ENCODE measurements at regions not wholly inside any gene's neighbourhood (a gene's known extent, or its start where the extent isn't known, plus 50 kb on each side); places are given as distances from the start of the nearest gene placed in this dataset.

DNA sequence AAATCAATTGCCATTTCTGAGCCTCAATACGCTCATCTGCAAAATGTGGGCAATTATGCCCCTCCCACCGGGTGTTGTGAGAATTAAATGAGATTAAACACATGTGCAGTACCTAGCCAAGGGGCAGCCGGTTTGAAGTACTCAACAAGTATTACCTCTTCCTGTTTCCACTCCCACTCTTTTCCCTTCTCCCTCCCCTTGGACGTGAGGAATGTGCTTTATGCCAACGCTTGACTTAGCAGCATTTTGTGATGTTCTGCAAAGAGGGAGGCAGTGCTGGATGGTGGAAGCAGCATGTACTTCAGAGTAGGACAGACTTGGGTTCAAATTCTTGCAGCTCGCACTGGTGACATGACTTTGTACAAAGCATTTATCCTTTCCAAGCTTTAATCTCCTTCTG, 306.0 kb downstream of the BUD13 start:
- DNase-seq: no peak

DNA sequence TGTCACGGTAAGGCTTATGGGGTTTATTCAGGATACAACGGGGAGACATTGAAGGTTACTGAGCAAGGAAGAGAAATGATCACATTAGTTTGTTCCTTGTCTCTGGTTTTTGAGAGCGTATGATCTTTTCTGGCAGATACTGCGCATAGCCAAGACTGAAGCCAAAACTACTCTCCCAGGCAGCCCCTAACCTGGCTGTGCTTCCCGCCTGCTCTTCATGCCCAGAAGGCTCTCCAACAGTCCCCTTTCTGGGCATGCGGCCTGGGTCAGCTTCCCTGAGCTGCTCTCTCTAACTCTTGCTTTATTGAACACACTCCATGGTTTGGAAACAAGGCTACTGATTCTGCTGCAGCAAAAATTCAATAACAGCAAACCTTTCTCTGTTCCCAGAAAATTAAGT, 306.6 kb downstream of the BUD13 start:
- no peak for DNase-seq

DNA sequence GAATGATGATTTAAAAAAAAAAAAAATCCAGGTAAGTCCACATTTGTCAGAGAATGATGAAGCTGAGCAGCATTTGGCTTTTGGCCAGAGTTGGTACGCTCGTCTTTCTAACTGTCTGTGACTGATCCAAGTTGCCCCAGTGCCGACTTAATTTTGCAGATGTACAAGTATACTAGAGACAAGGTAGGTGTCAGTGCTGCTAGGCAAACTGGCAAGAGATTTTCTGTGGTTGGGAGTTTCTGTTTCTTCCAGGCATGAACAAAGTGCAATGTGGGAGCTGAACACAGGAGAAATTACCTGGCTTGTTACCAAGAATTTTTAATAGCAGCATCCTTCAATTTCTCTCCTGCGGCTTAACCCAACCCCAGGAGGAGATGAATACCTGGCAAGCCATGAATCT, 307.7 kb downstream of the BUD13 start:
- no peak for DNase-seq

DNA sequence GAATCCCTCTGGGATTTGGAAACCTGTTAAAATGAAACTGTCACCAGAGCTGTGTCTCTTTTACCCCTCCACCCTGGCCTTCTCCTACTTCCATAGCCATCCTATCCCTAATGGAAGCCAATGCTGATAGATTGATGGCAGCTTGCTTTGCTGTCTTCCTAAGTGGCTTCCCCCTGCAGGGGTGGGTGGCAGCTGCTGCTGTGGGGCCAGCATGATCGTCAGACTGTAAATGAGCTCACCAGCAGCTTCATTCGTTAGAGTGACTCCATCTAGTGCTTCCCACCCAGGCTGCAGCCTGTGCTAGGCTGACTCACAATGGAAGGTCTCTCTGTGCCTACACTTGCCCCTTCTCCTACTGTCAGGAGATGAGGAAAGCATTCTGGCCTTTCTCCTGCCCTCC, 311.0 kb downstream of the BUD13 start:
- DNase-seq: no peak

DNA sequence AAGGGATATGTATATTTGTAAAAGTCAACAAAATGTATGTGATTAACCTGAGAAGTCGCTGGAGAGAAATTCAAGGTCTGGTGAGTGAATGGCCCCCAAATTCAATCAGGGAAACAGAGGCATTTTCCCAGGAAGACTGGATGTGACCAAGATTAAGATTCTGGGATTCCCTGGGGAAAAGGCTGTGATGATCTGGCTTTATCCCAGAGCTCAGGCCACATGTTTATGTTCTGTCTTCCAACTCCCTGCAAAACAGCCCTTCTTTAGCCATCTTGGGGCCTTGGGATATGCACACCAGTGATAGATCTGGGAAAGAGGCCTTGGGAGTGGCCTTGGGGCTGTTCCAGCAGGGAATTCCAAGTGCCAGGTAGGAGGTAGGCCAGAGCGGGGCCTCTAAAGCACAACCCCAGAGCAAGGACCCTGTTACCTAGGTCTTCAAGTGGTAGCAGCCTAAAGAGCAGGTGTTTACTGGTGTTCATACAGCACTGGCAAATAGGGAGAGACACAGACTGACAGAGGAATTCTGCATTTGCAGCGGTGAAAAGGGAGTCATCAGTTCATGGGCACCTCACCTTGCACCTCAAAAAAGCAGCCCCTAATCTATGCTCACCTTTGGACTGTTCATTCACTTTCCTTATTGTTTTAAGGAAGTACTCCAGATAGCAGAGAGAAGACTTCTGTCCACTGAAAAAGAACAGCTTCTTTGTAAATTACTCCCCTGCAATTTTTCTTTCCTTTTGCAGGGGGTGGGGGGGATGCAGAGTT, 312.4 kb downstream of the BUD13 start:
- DNase-seq: no peak

DNA sequence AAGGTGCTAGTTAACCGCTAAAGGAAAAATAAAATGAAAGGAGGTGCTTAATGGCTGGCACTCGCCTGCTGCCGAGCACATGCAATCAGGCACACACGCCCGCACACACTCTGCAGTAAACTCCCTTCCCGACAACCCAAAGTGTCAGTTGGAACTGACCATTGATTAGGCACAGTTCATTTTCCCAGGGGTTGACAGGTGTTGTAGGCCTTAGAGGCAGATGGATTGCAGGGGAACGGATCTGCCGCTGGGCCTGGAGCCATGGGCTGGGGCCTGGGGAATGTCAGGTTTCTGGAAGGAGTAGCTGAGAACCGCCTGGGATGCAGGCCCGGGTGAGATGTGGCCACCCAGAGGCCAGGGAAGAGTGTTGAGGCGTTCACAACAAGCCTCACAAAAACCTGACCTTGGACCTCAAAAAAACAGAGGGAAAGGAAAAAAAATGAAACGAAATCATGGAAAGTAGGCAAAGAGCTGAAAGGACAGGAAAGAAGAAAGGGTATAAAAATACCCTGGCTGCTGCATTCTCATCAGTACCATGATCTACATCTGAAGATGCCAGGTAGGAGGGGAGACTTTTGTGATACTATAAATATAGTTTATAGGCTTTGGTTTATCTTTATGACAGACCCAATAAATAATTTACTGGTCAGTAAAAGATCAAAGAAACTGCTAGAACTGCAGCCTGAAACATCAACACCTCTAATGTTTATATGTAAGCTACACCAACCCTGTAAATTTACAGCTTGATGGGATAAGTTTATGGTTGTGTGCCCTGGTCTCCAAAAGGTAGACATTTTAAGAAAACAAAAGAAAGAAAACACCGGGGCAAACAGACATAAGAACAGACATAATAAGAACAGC, 313.4 kb downstream of the BUD13 start:
- no peak for DNase-seq

DNA sequence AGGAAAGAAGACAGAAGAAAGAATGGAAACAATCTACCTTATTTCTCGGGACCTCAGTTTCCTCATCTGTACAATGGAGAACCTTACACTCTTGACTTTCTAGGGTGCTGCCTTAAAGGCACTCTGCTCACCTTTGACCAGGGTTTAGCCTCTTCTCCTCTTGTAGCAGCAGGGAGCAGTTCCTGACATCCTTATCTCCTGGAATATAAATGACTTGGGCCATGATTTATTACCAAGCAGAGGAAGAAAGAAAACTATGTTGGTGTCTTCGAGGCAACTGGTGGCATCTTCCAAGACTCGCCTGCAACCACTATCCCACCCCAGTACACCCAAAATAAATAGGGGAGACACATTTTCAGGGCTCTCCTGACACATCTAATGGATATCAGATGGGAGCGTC, 314.2 kb downstream of the BUD13 start:
- no peak for DNase-seq

DNA sequence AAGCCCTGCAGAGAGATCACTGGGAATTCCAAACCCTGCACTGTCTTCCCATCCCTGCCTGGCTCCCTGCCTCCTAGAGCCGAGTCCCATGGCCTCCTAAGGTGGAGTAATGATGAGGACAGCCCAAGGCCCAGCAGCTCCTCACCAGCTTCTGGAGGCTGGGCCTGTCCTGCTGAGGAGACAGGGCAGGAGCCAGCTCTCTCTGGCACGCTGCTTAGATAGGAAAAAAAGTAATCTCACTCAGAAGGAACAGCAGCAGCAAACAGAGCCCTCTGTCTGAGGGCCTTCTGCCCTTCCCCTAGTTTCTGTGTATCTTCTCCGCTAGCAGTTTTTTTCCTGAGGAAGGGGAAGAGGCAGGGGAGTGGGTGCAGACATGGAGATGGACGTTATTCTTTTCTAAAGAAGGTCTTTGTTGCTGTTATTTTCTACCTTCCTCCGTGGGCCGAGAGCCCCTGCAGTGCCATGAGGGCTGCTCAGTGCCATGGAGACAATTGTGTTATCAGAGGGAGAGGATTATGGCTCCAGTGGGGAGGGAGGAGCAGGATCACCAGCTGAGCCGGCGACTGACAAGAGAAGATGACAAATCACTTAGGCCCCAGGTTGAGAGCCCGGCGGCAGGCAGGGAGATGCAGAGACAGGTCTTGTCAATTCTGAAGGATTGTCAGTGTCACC, 315.3 kb downstream of the BUD13 start:
- no peak for DNase-seq

DNA sequence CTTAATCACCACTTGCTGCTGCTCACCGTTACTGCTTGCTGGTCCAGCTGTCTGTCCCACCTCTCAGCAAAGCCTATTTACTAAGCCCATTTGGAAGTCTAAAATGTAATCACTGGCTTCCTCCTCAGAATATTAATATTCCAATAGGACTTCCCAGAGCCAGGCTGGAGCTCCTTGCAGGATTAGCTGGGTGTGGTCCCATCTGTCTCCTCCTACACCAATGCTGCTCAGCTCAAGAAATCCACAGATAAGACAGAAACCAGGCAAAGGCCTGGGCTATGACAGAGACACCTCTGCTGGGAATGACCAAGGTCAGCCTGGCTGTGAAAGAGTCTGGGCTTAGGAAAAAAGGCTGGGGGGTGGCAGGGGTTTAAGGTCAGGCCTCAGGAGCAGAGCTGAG, 317.8 kb downstream of the BUD13 start:
- DNase-seq: no peak

DNA sequence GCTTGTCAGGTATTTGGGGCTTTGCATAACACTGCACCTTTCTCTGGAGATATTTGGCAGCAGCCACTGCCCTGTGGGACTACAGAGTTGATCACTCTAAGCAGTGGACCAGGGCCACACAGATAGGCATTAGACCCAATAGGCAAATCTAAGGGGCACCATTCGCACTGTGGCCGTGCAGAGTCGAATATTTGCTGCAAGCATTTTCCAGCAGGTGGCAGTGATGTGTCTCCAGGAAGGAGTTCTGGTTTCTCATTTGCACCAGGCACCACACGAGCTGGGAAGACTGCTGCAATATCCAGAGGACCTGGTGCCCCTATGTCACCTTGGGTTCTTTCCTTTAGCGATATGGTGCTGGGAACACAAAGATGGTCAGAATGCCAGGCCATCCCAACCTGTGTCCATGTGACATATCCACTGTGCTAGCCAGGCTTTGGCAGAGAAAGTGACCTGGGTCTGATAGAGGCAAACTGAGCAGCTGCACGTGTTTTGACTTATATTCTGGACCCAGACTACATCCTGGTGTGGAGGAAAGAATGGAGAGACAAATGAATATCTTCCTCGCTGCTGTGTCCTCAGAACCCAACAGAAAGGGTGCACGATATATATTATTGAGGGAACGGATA, 318.7 kb downstream of the BUD13 start:
- DNase-seq: peak; percentile 58

DNA sequence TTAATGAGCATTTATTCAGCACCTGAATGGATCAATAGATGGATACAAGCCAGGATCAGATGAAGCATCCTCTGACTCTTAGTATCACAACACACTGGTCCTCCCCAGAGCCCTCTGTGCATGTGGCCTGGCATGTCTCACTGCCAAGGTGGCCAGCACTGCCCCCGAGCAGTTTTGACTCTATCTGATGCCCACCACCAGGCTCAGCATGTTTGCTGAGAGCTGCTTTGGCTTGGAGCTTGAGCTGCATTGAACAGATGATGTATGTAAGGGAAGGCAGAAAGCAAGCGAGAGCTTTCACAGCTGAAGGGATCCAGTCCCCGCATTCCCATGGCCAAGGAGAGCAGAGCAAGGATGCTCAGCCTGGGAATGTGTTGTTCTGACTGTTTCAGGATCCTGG, 320.3 kb downstream of the BUD13 start:
- no peak for DNase-seq

DNA sequence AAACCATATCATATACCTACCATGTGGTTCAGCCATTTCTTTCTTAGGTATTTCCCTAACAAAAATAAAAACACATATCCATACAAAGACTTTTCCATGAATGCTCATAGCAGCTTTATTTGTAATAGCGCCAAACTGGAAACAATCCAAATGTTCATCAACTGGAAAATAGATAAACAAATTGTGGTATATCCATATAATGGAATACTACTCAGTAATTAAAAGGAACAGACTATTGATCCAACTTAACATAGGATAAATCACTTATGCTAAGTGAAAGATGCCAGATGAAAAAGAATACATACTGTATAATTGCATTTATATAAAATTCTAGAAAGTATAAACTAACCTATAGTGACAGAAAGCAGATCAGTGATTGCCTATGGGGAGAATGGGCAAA, 323.3 kb downstream of the BUD13 start:
- DNase-seq: no peak

DNA sequence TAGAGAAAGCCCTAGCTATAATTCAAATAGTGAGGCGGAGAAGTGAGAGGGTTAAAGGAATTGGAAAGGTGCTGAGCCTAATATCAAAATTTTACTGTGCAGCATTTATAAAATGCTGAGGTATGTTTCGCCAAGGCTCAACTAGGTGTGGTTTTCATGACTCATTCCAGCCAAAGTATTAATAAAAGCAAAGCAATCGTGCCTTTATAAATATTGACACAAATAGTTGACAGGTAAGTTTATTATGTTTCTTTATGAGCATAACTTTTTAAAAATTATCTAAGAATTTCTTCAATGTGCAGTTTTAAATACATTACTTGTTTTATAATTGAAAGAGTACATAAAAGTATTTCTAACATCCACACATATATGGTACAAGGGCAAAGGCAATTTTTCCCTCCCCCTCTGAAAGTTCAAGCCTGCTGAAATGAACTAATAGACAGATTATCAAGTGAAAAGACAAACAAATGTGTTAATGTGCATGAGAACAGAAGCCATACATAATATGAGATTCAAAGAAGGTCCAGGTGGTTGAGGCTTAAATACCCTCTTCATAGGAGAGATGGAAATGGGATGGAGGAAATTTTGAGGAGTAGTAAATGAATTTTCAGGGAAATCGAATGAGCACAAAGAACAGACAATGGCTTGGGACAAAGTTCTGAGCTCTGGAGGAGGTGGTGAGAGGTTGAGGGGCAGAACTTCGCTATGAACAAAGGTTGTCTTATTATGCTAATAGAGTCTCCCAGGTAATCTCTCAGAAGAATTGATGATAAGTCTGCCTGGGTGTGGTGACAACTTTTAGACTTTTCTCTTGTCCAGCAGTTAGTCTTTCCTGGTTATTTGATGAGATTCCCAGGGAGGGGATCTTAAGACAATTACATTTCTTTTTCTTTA, 326.5 kb downstream of the BUD13 start:
- DNase-seq: no peak

DNA sequence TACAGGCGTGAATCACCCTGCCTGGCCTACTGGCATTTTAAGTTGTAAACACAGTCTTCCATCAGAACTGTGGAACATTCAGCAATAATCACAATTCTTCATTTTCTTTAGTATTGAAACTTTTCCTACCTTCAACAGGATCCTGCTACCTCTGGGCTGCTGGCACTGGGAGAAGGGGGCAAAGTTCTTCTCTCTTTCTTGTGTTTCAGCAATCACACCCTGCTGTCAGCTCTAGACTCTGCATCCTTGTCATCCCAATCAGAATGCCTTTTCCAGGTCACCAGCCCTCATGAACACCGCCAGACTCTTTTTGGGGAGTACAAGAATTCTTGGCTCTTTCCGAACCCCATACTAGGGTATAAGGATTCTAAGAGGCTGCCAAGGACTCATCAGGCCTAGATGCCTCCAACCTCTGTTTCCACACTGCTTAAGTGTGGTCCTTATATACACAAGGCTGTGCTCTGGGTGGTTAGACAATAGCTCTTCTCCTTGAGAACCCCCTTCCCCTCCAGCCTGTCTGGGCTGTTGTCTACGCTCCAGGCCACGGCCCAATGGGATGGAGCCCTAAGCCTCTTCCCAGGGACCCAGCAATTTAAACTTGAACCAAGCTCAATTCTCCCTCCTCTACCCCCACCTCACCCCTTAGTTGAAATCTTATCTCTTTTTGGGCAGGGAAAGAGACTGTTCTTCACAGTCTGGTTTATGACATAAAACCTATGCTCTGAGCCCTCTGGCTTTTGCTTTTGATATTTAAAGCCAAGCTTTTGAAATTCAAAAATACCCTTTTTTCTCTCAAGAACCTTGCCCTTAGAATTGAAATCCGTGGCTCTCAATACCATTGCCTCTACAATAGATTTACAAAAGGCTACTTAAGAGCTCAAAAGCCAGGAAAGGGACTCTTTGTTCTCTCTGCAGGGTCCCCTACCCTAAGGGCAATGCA, 327.4 kb downstream of the BUD13 start:
- DNase-seq: no peak

DNA sequence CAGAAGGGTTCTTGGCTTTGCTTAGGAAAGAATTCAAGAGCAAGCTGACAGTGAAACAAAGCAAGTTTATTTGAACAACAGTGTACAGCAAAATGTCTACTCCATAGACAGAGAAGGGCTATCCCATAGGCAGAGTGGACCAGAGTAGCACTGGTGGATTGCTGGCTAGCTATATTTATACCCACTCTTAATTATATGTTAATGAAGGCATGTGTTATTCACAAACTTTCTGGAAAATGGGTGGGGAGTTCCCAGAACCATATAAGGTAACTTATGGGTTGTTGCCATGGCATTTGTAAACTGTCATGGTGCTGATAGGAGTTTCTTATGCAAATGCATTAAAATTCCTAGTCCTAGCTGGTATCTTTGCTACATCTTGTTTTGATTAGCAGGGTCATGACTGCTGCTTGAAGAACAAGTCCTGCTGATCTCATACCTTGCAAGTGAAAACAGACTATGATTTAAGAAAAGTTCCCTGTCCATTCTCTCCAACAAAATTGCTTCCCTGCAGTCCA, 330.5 kb downstream of the BUD13 start:
- DNase-seq: no peak

DNA sequence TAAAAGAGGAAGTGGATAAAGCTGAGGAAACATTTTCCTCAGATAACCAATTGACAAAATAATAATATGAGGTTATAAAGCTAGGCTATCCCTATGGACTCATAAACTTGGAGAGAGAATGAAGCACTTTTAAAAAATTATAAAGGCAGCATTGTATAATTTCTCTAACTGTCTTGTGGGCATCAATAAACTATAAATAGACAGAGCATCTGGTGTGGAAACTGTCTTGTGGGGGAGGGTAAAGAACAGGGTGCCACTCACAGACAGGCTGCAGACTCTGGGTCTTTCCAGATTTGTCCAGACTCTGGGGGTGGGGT, 333.5 kb downstream of the BUD13 start:
- DNase-seq: no peak

DNA sequence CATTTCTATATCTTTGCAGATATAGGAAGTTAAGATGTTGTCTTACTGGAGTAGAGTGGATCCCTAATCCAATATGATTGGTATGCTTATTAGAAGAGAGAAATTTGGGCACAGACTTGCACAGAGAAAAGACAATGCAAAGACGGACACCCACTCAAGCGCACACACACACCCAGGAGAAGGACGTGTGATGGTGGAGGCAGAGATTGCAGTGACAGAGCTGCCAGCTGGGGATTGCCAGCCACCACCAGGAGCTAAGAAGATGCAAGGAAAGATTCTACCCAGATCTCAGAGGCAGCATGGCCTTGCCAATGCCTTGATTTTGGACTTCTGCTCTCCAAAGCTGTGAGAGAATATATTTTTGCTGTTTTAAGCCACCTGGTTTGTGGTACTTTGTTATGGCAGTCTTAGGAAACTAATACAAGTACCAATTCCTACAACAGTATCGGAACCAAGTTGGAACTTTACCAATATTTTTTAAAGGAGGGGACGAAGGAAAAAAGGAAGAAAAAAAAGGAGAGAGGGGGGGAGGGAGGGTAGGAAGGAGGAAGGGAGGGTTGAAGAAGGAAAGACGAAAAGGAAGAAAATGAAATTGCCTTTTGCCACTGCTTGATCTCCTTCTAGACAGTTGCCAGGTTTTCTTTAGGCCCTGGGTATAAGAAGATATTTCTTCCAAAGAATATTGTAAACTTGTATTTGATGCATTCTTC, 334.0 kb downstream of the BUD13 start:
- no peak for DNase-seq

DNA sequence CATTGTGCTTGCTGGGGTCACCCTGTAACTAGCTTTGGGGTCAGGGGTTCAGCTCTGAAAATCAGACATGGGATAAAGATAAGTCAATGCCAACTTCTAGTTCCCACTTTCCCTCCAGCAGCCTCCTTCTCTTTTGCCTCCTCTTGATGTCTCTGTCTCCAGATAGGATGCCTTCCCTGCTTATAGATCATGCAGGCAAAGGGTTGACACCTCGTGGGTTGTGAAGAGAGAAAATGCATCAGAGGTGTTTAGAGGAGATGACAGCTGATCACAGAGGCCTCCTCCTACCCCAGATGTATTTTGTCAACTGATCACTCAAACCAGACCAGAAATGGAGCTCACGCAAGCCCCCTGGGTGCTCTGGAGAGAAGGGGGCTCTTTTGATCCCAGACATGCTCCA, 337.8 kb downstream of the BUD13 start:
- no peak for DNase-seq

DNA sequence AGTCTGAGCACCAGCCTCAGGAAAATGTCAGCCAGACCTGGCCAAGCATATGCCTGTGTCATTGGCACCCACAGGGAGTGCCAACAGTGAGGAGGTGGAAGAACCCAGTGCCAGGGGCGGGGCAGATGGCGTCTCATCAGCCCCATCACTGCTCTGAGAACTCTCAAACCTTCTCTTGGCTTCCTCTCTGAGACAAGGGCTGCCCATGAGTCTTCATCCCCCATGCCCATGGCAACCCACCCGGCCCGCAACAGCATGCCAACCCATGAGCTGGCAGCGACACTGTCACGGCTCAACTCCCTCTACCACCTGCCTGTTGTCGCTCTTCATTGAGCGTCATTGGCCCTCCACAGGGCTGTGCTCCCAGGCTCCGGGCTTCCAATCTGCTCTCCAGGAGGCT, 340.5 kb downstream of the BUD13 start:
- DNase-seq: no peak

DNA sequence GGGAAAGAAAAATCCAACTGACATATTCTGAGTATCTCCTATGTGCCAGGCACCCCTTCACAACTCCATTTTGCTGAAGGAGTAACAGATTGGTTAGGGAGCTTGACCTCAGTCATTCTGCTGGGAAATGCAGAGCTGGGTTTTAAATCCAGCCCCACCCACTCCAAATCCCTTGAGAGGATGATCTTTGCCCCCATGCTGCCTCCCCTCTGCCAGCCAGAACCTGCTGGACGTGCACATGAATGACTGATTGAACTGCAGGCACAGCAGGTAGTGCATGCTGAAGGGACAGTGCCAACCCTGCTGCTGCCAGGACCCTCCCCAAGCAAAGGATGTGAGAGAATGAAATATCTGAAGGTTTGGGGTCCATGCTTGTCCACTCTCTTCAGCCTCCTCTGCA, 340.9 kb downstream of the BUD13 start:
- no peak for DNase-seq

DNA sequence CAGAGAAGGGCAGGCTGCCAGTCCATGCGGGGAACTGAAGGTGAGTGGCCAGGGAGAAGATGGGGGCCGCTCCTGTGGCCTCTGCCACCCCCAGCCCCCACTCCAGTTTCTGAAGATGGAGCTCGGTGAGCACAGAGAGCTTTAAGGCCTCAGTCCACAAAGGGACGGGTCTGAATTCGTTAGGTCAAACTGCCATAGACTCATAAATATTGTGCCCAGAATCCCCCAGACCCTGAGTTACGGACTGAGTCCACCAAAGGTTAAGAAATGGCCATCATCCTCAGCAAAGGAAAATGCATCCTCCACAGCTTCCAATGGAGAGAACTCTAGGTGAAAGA, 344.2 kb downstream of the BUD13 start:
- DNase-seq: no peak

All from RPMI8226 (cell line).